ENCODE measurements at regions not wholly inside any gene's neighbourhood (a gene's known extent, or its start where the extent isn't known, plus 50 kb on each side); places are given as distances from the start of the nearest gene placed in this dataset.

GRCh38 chr2:217399291-217399690, 539.4 kb upstream of the TNP1 start:
- no peak overlapping the region for H3K4me3 ChIP-seq (ENCODE audit: low read length)
- H3K36me3 ChIP-seq (ENCODE audit: insufficient read depth, low read length): no peaks in the 10 kb centered on the region
- H3K4me2 ChIP-seq (ENCODE audit: low read length): no peak overlapping the region
- H3K27me3 ChIP-seq (ENCODE audit: control insufficient read depth, insufficient read depth, low read length): no peaks in the 10 kb centered on the region
- H3K4me1 ChIP-seq (ENCODE audit: control insufficient read depth, insufficient read depth, low read length): peaks cover 19% of the 10 kb centered on the region
- H3K9me3 ChIP-seq (replicated peaks; ENCODE audit: low read length): no peaks in the 10 kb centered on the region
- H3K9ac ChIP-seq (ENCODE audit: low read depth, low read length): peak overlapping the region; percentile 55

- peak overlapping the region; percentile 55 for H3K9ac ChIP-seq (ENCODE audit: low read depth, low read length)
- H3K9me3 ChIP-seq (replicated peaks; ENCODE audit: low read length): no peaks in the 10 kb centered on the region
- no peaks in the 10 kb centered on the region for H3K36me3 ChIP-seq (ENCODE audit: insufficient read depth, low read length)
- H3K4me2 ChIP-seq (ENCODE audit: low read length): no peak overlapping the region
- peaks cover 22% of the 10 kb centered on the region for H3K4me1 ChIP-seq (ENCODE audit: control insufficient read depth, insufficient read depth, low read length)
- H3K4me3 ChIP-seq (ENCODE audit: low read length): no peak overlapping the region
- H3K27me3 ChIP-seq (ENCODE audit: control insufficient read depth, insufficient read depth, low read length): no peaks in the 10 kb centered on the region
These were observed 539.0 kb upstream of the TNP1 start for GRCh38 chr2:217398860-217399259.

- Histone ChIP-seq H3K27me3 (ENCODE audit: control insufficient read depth, insufficient read depth, low read length) (no peaks in the 10 kb centered on the region), H3K9ac (ENCODE audit: low read depth, low read length) (no peak overlapping the region), H3K36me3 (ENCODE audit: insufficient read depth, low read length) (no peaks in the 10 kb centered on the region), H3K4me1 (ENCODE audit: control insufficient read depth, insufficient read depth, low read length) (peaks cover 30% of the 10 kb centered on the region), H3K4me3 (ENCODE audit: low read length) (no peak overlapping the region), H3K4me2 (ENCODE audit: low read length) (no peak overlapping the region), H3K9me3 (replicated peaks; ENCODE audit: low read length) (no peaks in the 10 kb centered on the region)
These were observed 538.2 kb upstream of the TNP1 start for GRCh38 chr2:217398101-217398500.

- Histone ChIP-seq H3K27me3 (ENCODE audit: control insufficient read depth, insufficient read depth, low read length) (no peaks in the 10 kb centered on the region), H3K4me3 (ENCODE audit: low read length) (no peak overlapping the region), H3K36me3 (ENCODE audit: insufficient read depth, low read length) (no peaks in the 10 kb centered on the region), H3K4me2 (ENCODE audit: low read length) (no peak overlapping the region), H3K9ac (ENCODE audit: low read depth, low read length) (no peak overlapping the region), H3K9me3 (replicated peaks; ENCODE audit: low read length) (no peaks in the 10 kb centered on the region), H3K4me1 (ENCODE audit: control insufficient read depth, insufficient read depth, low read length) (peaks cover 33% of the 10 kb centered on the region)
These were observed 536.7 kb upstream of the TNP1 start for GRCh38 chr2:217396586-217396985.

GRCh38 chr2:217396165-217396564, 536.3 kb upstream of the TNP1 start:
- Histone ChIP-seq H3K4me2 (ENCODE audit: low read length) (no peak overlapping the region), H3K4me3 (ENCODE audit: low read length) (no peak overlapping the region), H3K9ac (ENCODE audit: low read depth, low read length) (no peak overlapping the region), H3K27me3 (ENCODE audit: control insufficient read depth, insufficient read depth, low read length) (no peaks in the 10 kb centered on the region), H3K4me1 (ENCODE audit: control insufficient read depth, insufficient read depth, low read length) (peaks cover 33% of the 10 kb centered on the region), H3K9me3 (replicated peaks; ENCODE audit: low read length) (no peaks in the 10 kb centered on the region), H3K36me3 (ENCODE audit: insufficient read depth, low read length) (no peaks in the 10 kb centered on the region)

GRCh38 chr2:217394510-217395351, 534.9 kb upstream of the TNP1 start:
- no peaks in the 10 kb centered on the region for H3K9me3 ChIP-seq (replicated peaks; ENCODE audit: low read length)
- no peak overlapping the region for H3K4me2 ChIP-seq (ENCODE audit: low read length)
- no peak overlapping the region for H3K4me3 ChIP-seq (ENCODE audit: low read length)
- H3K4me1 ChIP-seq (ENCODE audit: control insufficient read depth, insufficient read depth, low read length): peaks cover 31% of the 10 kb centered on the region
- no peak overlapping the region for H3K9ac ChIP-seq (ENCODE audit: low read depth, low read length)
- no peaks in the 10 kb centered on the region for H3K36me3 ChIP-seq (ENCODE audit: insufficient read depth, low read length)
- no peaks in the 10 kb centered on the region for H3K27me3 ChIP-seq (ENCODE audit: control insufficient read depth, insufficient read depth, low read length)

GRCh38 chr2:217393585-217394032, 533.7 kb upstream of the TNP1 start:
- Histone ChIP-seq H3K9me3 (replicated peaks; ENCODE audit: low read length) (no peaks in the 10 kb centered on the region), H3K27me3 (ENCODE audit: control insufficient read depth, insufficient read depth, low read length) (no peaks in the 10 kb centered on the region), H3K4me3 (ENCODE audit: low read length) (no peak overlapping the region), H3K4me2 (ENCODE audit: low read length) (peak overlapping the region; percentile 32), H3K9ac (ENCODE audit: low read depth, low read length) (no peak overlapping the region), H3K36me3 (ENCODE audit: insufficient read depth, low read length) (no peaks in the 10 kb centered on the region), H3K4me1 (ENCODE audit: control insufficient read depth, insufficient read depth, low read length) (peaks cover 23% of the 10 kb centered on the region)

- Histone ChIP-seq H3K4me1 (ENCODE audit: control insufficient read depth, insufficient read depth, low read length) (peaks cover 23% of the 10 kb centered on the region), H3K4me3 (ENCODE audit: low read length) (no peak overlapping the region), H3K36me3 (ENCODE audit: insufficient read depth, low read length) (no peaks in the 10 kb centered on the region), H3K9me3 (replicated peaks; ENCODE audit: low read length) (no peaks in the 10 kb centered on the region), H3K9ac (ENCODE audit: low read depth, low read length) (no peak overlapping the region), H3K4me2 (ENCODE audit: low read length) (peak overlapping the region; percentile 32), H3K27me3 (ENCODE audit: control insufficient read depth, insufficient read depth, low read length) (no peaks in the 10 kb centered on the region)
These were observed 533.2 kb upstream of the TNP1 start for GRCh38 chr2:217392930-217393584.

- no peaks in the 10 kb centered on the region for H3K9me3 ChIP-seq (replicated peaks; ENCODE audit: low read length)
- H3K4me3 ChIP-seq (ENCODE audit: low read length): no peak overlapping the region
- no peaks in the 10 kb centered on the region for H3K36me3 ChIP-seq (ENCODE audit: insufficient read depth, low read length)
- H3K4me1 ChIP-seq (ENCODE audit: control insufficient read depth, insufficient read depth, low read length): peaks cover 5% of the 10 kb centered on the region
- no peak overlapping the region for H3K4me2 ChIP-seq (ENCODE audit: low read length)
- no peak overlapping the region for H3K9ac ChIP-seq (ENCODE audit: low read depth, low read length)
- H3K27me3 ChIP-seq (ENCODE audit: control insufficient read depth, insufficient read depth, low read length): no peaks in the 10 kb centered on the region
These were observed 528.0 kb upstream of the TNP1 start for GRCh38 chr2:217387776-217388387.

- no peaks in the 10 kb centered on the region for H3K27me3 ChIP-seq (ENCODE audit: control insufficient read depth, insufficient read depth, low read length)
- no peak overlapping the region for H3K9ac ChIP-seq (ENCODE audit: low read depth, low read length)
- H3K36me3 ChIP-seq (ENCODE audit: insufficient read depth, low read length): no peaks in the 10 kb centered on the region
- no peak overlapping the region for H3K4me2 ChIP-seq (ENCODE audit: low read length)
- peaks cover 4% of the 10 kb centered on the region for H3K4me1 ChIP-seq (ENCODE audit: control insufficient read depth, insufficient read depth, low read length)
- H3K4me3 ChIP-seq (ENCODE audit: low read length): no peak overlapping the region
- no peaks in the 10 kb centered on the region for H3K9me3 ChIP-seq (replicated peaks; ENCODE audit: low read length)
These were observed 526.2 kb upstream of the TNP1 start for GRCh38 chr2:217386041-217386440.

GRCh38 chr2:217383620-217384019, 523.8 kb upstream of the TNP1 start:
- no peaks in the 10 kb centered on the region for H3K9me3 ChIP-seq (replicated peaks; ENCODE audit: low read length)
- H3K36me3 ChIP-seq (ENCODE audit: insufficient read depth, low read length): no peaks in the 10 kb centered on the region
- H3K9ac ChIP-seq (ENCODE audit: low read depth, low read length): no peak overlapping the region
- no peaks in the 10 kb centered on the region for H3K27me3 ChIP-seq (ENCODE audit: control insufficient read depth, insufficient read depth, low read length)
- H3K4me3 ChIP-seq (ENCODE audit: low read length): no peak overlapping the region
- H3K4me2 ChIP-seq (ENCODE audit: low read length): no peak overlapping the region
- peaks cover 4% of the 10 kb centered on the region for H3K4me1 ChIP-seq (ENCODE audit: control insufficient read depth, insufficient read depth, low read length)

Data from skeletal muscle satellite cell (primary cell).